ENCODE measurements at regions not wholly inside any gene's neighbourhood (a gene's known extent, or its start where the extent isn't known, plus 50 kb on each side); places are given as distances from the start of the nearest gene placed in this dataset.

- no peak overlapping the region for H2AFZ ChIP-seq (ENCODE audit: low read depth, low read length)
- no peaks in the 10 kb centered on the region for H3K9me2 ChIP-seq (ENCODE audit: insufficient read depth, low read length)
- no peak overlapping the region for H3K27ac ChIP-seq (ENCODE audit: low read length)
- H3K9ac ChIP-seq (ENCODE audit: low read length) = no peak overlapping the region
- H3K36me3 ChIP-seq (ENCODE audit: insufficient read depth, low read length) = no peaks in the 10 kb centered on the region
- no peaks in the 10 kb centered on the region for H3F3A ChIP-seq (ENCODE audit: insufficient read depth, low read length, poor library complexity, severe bottlenecking)
- no peak overlapping the region for H3K4me2 ChIP-seq (ENCODE audit: low read length)
- TF ChIP-seq MXI1 (conservative IDR thresholded peaks at IDR 0.05; ENCODE audit: poor library complexity, severe bottlenecking) (no peak), CTCF (IDR thresholded peaks at IDR 0.05; ENCODE audit: poor library complexity, severe bottlenecking) (no peak), REST (IDR thresholded peaks at IDR 0.05; ENCODE audit: borderline replicate concordance) (no peak), RAD21 (conservative IDR thresholded peaks at IDR 0.05) (no peak), SMC3 (conservative IDR thresholded peaks at IDR 0.05; ENCODE audit: poor library complexity) (no peak), EP300 (conservative IDR thresholded peaks at IDR 0.05; ENCODE audit: poor library complexity, severe bottlenecking) (no peak), POLR2AphosphoS5 (IDR thresholded peaks at IDR 0.05) (no peak), TAF1 (IDR thresholded peaks at IDR 0.05; ENCODE audit: low read depth) (no peak), EZH2 (IDR thresholded peaks at IDR 0.05; ENCODE audit: borderline replicate concordance, insufficient read depth, low read length, poor library complexity, severe bottlenecking) (no peak)
- no peaks in the 10 kb centered on the region for H3K9me3 ChIP-seq (ENCODE audit: low read length)
- H4K20me1 ChIP-seq (ENCODE audit: insufficient read depth) = no peaks in the 10 kb centered on the region
- no peak overlapping the region for H3K4me3 ChIP-seq (ENCODE audit: low read length)
- no peaks in the 10 kb centered on the region for H3K79me2 ChIP-seq (replicated peaks; ENCODE audit: insufficient read depth, low read length)
- H3K27me3 ChIP-seq (ENCODE audit: insufficient read depth, low read depth, low read length) = no peaks in the 10 kb centered on the region
Observed at GRCh38 chr4:164108971-164109370, 614.5 kb downstream of the TMA16 start.

- TF ChIP-seq POLR2AphosphoS5 (IDR thresholded peaks at IDR 0.05) = no peak
- no peak for TF ChIP-seq REST (IDR thresholded peaks at IDR 0.05; ENCODE audit: borderline replicate concordance)
- no peak for TF ChIP-seq RAD21 (conservative IDR thresholded peaks at IDR 0.05)
- no peak for TF ChIP-seq EZH2 (IDR thresholded peaks at IDR 0.05; ENCODE audit: borderline replicate concordance, insufficient read depth, low read length, poor library complexity, severe bottlenecking)
- TF ChIP-seq MXI1 (conservative IDR thresholded peaks at IDR 0.05; ENCODE audit: poor library complexity, severe bottlenecking) = no peak
- TF ChIP-seq TAF1 (IDR thresholded peaks at IDR 0.05; ENCODE audit: low read depth) = no peak
- no peak for TF ChIP-seq CTCF (IDR thresholded peaks at IDR 0.05; ENCODE audit: poor library complexity, severe bottlenecking)
- TF ChIP-seq SMC3 (conservative IDR thresholded peaks at IDR 0.05; ENCODE audit: poor library complexity) = no peak
- no peak for TF ChIP-seq EP300 (conservative IDR thresholded peaks at IDR 0.05; ENCODE audit: poor library complexity, severe bottlenecking)
- Histone ChIP-seq H3K79me2 (replicated peaks; ENCODE audit: insufficient read depth, low read length) (no peaks in the 10 kb centered on the region), H2AFZ (ENCODE audit: low read depth, low read length) (no peak overlapping the region), H4K20me1 (ENCODE audit: insufficient read depth) (no peaks in the 10 kb centered on the region), H3K4me3 (ENCODE audit: low read length) (no peak overlapping the region), H3K27ac (ENCODE audit: low read length) (no peak overlapping the region), H3K36me3 (ENCODE audit: insufficient read depth, low read length) (no peaks in the 10 kb centered on the region), H3K9me2 (ENCODE audit: insufficient read depth, low read length) (no peaks in the 10 kb centered on the region), H3K9ac (ENCODE audit: low read length) (no peak overlapping the region), H3K27me3 (ENCODE audit: insufficient read depth, low read depth, low read length) (no peaks in the 10 kb centered on the region), H3F3A (ENCODE audit: insufficient read depth, low read length, poor library complexity, severe bottlenecking) (no peaks in the 10 kb centered on the region), H3K4me2 (ENCODE audit: low read length) (no peak overlapping the region), H3K9me3 (ENCODE audit: low read length) (no peaks in the 10 kb centered on the region)
Observed at GRCh38 chr4:164109503-164109902, 615.0 kb downstream of the TMA16 start.
